ENCODE measurements at regions not wholly inside any gene's neighbourhood (a gene's known extent, or its start where the extent isn't known, plus 50 kb on each side); places are given as distances from the start of the nearest gene placed in this dataset.

GRCh38 chr5:62732677-62733121 is 154.1 kb downstream of the LRRC70 start:
- DNase-seq (ENCODE audit: extremely low spot score) = no peak
- CTCF ChIA-PET = no interaction called here
- TF ChIP-seq CTCF (IDR thresholded peaks at IDR 0.05; ENCODE audit: control extremely low read depth, extremely low read depth, low read depth, missing control alignments) = no peak
- POLR2A ChIA-PET = no interaction called here

GRCh38 chr5:62731022-62731421 is 152.4 kb downstream of the LRRC70 start:
- DNase-seq (ENCODE audit: extremely low spot score) = no peak
- ChIA-PET POLR2A (no interaction called here), CTCF (interaction anchor here (1.0 to 1.8 kb wide), 5 partner anchors 10 to 47 kb away, joined by 3 to 4 read pairs (median 3); no protein-coding TSS in a partner anchor)
- TF ChIP-seq CTCF (IDR thresholded peaks at IDR 0.05; ENCODE audit: control extremely low read depth, extremely low read depth, low read depth, missing control alignments) = no peak

GRCh38 chr5:62729675-62730074 is 151.1 kb downstream of the LRRC70 start:
- CTCF ChIA-PET = interaction anchor here (1.4 kb wide), 1 partner anchor 261 kb away, joined by 3 read pairs; no protein-coding TSS in a partner anchor
- DNase-seq (ENCODE audit: extremely low spot score) = no peak
- POLR2A ChIA-PET = no interaction called here
- TF ChIP-seq CTCF (IDR thresholded peaks at IDR 0.05; ENCODE audit: control extremely low read depth, extremely low read depth, low read depth, missing control alignments) = no peak

GRCh38 chr5:62727861-62728260 is 149.2 kb downstream of the LRRC70 start:
- POLR2A ChIA-PET = no interaction called here
- no peak for DNase-seq (ENCODE audit: extremely low spot score)
- CTCF ChIA-PET = interaction anchor here (1.7 kb wide), 1 partner anchor 8 kb away, joined by 5 read pairs; no protein-coding TSS in a partner anchor
- no peak for TF ChIP-seq CTCF (IDR thresholded peaks at IDR 0.05; ENCODE audit: control extremely low read depth, extremely low read depth, low read depth, missing control alignments)

DNA sequence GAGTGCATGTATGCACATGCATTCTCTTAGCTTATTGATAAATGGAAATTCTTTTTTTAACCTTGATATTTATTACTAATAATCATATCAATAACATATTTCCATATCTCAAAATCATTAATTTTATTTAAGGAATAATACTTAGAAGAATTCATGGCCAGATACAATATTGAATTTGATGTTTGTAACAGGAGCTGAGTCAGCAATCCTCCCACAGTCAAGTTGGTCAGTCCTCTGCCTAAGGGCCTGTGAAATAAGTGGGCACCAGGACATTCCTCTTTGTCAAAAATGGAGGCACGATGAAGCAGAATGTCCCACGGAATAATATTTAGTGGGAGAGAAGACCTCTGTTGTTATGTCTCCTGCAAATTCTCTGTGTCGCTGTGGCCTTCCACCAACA is 148.6 kb downstream of the LRRC70 start:
- POLR2A ChIA-PET = no interaction called here
- CTCF ChIA-PET = interaction anchor here (1.7 kb wide), 1 partner anchor 7 kb away, joined by 5 read pairs; no protein-coding TSS in a partner anchor
- no peak for TF ChIP-seq CTCF (IDR thresholded peaks at IDR 0.05; ENCODE audit: control extremely low read depth, extremely low read depth, low read depth, missing control alignments)
- DNase-seq (ENCODE audit: extremely low spot score) = no peak

- CTCF ChIA-PET = interaction anchor here (1.4 kb wide), 1 partner anchor 13 kb away, joined by 3 read pairs; no protein-coding TSS in a partner anchor
These were observed 143.7 kb downstream of the LRRC70 start for GRCh38 chr5:62722360-62722759.

More at GRCh38 chr5:62722360-62722759, 143.7 kb downstream of the LRRC70 start:
- TF ChIP-seq CTCF (IDR thresholded peaks at IDR 0.05; ENCODE audit: control extremely low read depth, extremely low read depth, low read depth, missing control alignments) = no peak
- no peak for DNase-seq (ENCODE audit: extremely low spot score)
- POLR2A ChIA-PET = no interaction called here
